Thymus (tissue), 11 donors: ENCODE measurements at regions not wholly inside any gene's neighbourhood (a gene's known extent, or its start where the extent isn't known, plus 50 kb on each side); places are given as distances from the start of the nearest gene placed in this dataset.

ENCODE experiments used
- DNase-seq, 9 donors: peaks; one replicate each; pipeline ENCODE4 v3.0.0-alpha.2; 2013; ENCODE audit warnings: low spot score in 9 of 9, low read depth in 6 of 9, missing footprints in 1 of 9
- H3K27ac ChIP-seq, 2 donors: one replicate each; pipeline ENCODE4 v1.5.1; 2013; ENCODE audit warnings: control low read depth in 1 of 2, low read depth in 1 of 2, low read length in 1 of 2, mild to moderate bottlenecking in 1 of 2, moderate library complexity in 1 of 2
- H3K27me3 ChIP-seq, 2 donors: one replicate each; pipeline ENCODE4 v1.5.1; 2013; ENCODE audit warnings: low read length in 1 of 2; ENCODE audit not compliant: control insufficient read depth in 2 of 2, insufficient read depth in 1 of 2
- H3K36me3 ChIP-seq, 2 donors: one replicate each; pipeline ENCODE4 v1.5.1; 2013; ENCODE audit warnings: low read length in 1 of 2, mild to moderate bottlenecking in 1 of 2, moderate library complexity in 1 of 2; ENCODE audit not compliant: control insufficient read depth in 2 of 2, insufficient read depth in 2 of 2
- H3K4me1 ChIP-seq, 2 donors: one replicate each; pipeline ENCODE4 v1.5.1; 2013; ENCODE audit warnings: low read length in 2 of 2; ENCODE audit not compliant: control insufficient read depth in 2 of 2, insufficient read depth in 2 of 2
- H3K4me3 ChIP-seq, 2 donors: one replicate each; pipeline ENCODE4 v1.5.1; 2013; ENCODE audit warnings: low read length in 2 of 2, control low read depth in 1 of 2, mild to moderate bottlenecking in 1 of 2
- H3K9me3 ChIP-seq, 2 donors: one replicate each; pipeline ENCODE4 v1.5.1; 2013; ENCODE audit warnings: low read length in 1 of 2, mild to moderate bottlenecking in 1 of 2; ENCODE audit not compliant: control insufficient read depth in 2 of 2, insufficient read depth in 1 of 2
- WGBS: extraction: QIAGEN DNeasy Blood & Tissue Kit; methylation state at CpG from one replicate; pipeline ENCODE4 v1.1.7; 2013; 5-methylcytosine and 5-hydroxymethylcytosine counted together
- donor health status: healthy.

- H3K27me3 ChIP-seq, result no peaks in the 10 kb centered on the region
- DNase-seq, result no peak
- no peaks in the 10 kb centered on the region for H3K9me3 ChIP-seq
- H3K4me3 ChIP-seq, result no peak overlapping the region
- no peaks in the 10 kb centered on the region for H3K36me3 ChIP-seq
- no peak overlapping the region for H3K27ac ChIP-seq
- 92% methylated on average over 6 of the region's 6 CpGs for WGBS
- H3K4me1 ChIP-seq, result no peaks in the 10 kb centered on the region
Measured at GRCh38 chr5:59943452-59944113, 50.1 kb upstream of the PDE4D start.
